A549 (cell line): ENCODE measurements at regions not wholly inside any gene's neighbourhood (a gene's known extent, or its start where the extent isn't known, plus 50 kb on each side); places are given as distances from the start of the nearest gene placed in this dataset.

Experiments used
- CHD2 ChIP-seq: fragments of 150-350 bp; IDR thresholded peaks from 2 replicates; pipeline ENCODE4 v1.6.1; 2014; ENCODE audit warnings: low read length; ENCODE audit not compliant: partially characterized antibody
- NFE2L2 ChIP-seq: fragments of 150-350 bp; conservative IDR thresholded peaks from 2 replicates; pipeline ENCODE4 v1.6.1; 2014; ENCODE audit warnings: low read length
- POLR2A ChIP-seq: IDR thresholded peaks from 2 replicates; pipeline ENCODE4 v1.6.1; 2012; ENCODE audit warnings: mild to moderate bottlenecking, low read length
- RNF2 ChIP-seq: fragments of 200-600 bp; sonication (generic); IDR thresholded peaks from 2 replicates; pipeline ENCODE4 v1.6.1; 2016; ENCODE audit warnings: low read depth, mild to moderate bottlenecking, antibody characterized with exemption, moderate library complexity, borderline replicate concordance
- TF ChIP-seq, protein P1 (sequence below): fragments of >200 bp; sonication (Bioruptor Twin); formaldehyde crosslinking; IDR thresholded peaks from 3 replicates; pipeline ENCODE4 v1.5.1; 2016
- TF ChIP-seq, protein P2 (sequence below): fragments of 200-600 bp; sonication (generic); IDR thresholded peaks from 2 replicates; pipeline ENCODE4 v1.6.1; 2016; ENCODE audit warnings: antibody characterized with exemption, mild to moderate bottlenecking, moderate library complexity

DNA sequence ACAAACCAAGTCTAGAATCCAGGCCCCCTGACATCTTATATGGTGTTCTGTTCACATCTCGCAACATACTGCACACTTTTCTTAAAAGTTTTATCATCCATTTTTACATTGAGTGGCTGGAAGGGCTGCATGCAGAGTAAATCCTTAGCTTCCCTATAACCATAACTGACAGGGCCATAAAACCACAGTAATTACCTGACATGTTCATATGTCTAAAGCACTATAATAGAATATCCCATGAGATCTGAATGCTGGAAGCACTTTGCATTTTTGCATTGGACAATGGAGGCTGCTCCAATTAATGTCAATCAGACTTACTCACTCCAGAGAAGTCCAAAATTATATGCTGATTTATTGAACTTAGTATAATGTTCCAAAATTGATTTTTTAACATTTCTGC is 86.6 kb upstream of the HES1 start:
- TF ChIP-seq RNF2 (no peak), POLR2A (no peak), CHD2 (no peak), NFE2L2 (no peak)
- TF ChIP-seq, protein P1, sequence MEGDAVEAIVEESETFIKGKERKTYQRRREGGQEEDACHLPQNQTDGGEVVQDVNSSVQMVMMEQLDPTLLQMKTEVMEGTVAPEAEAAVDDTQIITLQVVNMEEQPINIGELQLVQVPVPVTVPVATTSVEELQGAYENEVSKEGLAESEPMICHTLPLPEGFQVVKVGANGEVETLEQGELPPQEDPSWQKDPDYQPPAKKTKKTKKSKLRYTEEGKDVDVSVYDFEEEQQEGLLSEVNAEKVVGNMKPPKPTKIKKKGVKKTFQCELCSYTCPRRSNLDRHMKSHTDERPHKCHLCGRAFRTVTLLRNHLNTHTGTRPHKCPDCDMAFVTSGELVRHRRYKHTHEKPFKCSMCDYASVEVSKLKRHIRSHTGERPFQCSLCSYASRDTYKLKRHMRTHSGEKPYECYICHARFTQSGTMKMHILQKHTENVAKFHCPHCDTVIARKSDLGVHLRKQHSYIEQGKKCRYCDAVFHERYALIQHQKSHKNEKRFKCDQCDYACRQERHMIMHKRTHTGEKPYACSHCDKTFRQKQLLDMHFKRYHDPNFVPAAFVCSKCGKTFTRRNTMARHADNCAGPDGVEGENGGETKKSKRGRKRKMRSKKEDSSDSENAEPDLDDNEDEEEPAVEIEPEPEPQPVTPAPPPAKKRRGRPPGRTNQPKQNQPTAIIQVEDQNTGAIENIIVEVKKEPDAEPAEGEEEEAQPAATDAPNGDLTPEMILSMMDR, result no peak
- TF ChIP-seq, protein P2, sequence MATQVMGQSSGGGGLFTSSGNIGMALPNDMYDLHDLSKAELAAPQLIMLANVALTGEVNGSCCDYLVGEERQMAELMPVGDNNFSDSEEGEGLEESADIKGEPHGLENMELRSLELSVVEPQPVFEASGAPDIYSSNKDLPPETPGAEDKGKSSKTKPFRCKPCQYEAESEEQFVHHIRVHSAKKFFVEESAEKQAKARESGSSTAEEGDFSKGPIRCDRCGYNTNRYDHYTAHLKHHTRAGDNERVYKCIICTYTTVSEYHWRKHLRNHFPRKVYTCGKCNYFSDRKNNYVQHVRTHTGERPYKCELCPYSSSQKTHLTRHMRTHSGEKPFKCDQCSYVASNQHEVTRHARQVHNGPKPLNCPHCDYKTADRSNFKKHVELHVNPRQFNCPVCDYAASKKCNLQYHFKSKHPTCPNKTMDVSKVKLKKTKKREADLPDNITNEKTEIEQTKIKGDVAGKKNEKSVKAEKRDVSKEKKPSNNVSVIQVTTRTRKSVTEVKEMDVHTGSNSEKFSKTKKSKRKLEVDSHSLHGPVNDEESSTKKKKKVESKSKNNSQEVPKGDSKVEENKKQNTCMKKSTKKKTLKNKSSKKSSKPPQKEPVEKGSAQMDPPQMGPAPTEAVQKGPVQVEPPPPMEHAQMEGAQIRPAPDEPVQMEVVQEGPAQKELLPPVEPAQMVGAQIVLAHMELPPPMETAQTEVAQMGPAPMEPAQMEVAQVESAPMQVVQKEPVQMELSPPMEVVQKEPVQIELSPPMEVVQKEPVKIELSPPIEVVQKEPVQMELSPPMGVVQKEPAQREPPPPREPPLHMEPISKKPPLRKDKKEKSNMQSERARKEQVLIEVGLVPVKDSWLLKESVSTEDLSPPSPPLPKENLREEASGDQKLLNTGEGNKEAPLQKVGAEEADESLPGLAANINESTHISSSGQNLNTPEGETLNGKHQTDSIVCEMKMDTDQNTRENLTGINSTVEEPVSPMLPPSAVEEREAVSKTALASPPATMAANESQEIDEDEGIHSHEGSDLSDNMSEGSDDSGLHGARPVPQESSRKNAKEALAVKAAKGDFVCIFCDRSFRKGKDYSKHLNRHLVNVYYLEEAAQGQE, result no peak
